HEK293T (cell line): ENCODE measurements at regions not wholly inside any gene's neighbourhood (a gene's known extent, or its start where the extent isn't known, plus 50 kb on each side); places are given as distances from the start of the nearest gene placed in this dataset.

Experiments
- CTCF ChIA-PET: fragments of 350-600 bp; formaldehyde crosslinking; extraction: SDS; loops from one replicate; lab custom pipeline; 2021; ENCODE audit warnings: antibody characterized with exemption, inconsistent platforms; lab: Yijun Ruan, JAX
- POLR2A ChIA-PET: fragments of 350-600 bp; formaldehyde crosslinking; extraction: SDS; loops from one replicate; lab custom pipeline; 2020; ENCODE audit warnings: antibody characterized with exemption, inconsistent platforms; lab: Yijun Ruan, JAX
- DNase-seq: peaks from one replicate; pipeline ENCODE4 v3.0.0; 2012; ENCODE audit warnings: mixed read lengths; ENCODE audit errors: extremely low spot score
- ARNT ChIP-seq: fragments of 450-650 bp; IDR thresholded peaks from 2 replicates; pipeline ENCODE4 v1.6.1; 2017; ENCODE audit warnings: mild to moderate bottlenecking
- BHLHE40 ChIP-seq: fragments of 450-650 bp; IDR thresholded peaks from 2 replicates; pipeline ENCODE4 v1.6.1; 2016; ENCODE audit warnings: mild to moderate bottlenecking, moderate library complexity, borderline replicate concordance
- CTBP1 ChIP-seq: fragments of 450-650 bp; IDR thresholded peaks from 2 replicates; pipeline ENCODE4 v1.6.1; 2016; ENCODE audit warnings: borderline replicate concordance
- ELF4 ChIP-seq: fragments of 450-650 bp; IDR thresholded peaks from 2 replicates; pipeline ENCODE4 v1.6.1; 2017; ENCODE audit warnings: antibody characterized with exemption
- FOXA1 ChIP-seq: fragments of 450-650 bp; IDR thresholded peaks from 2 replicates; pipeline ENCODE4 v1.6.1; 2016; ENCODE audit warnings: mild to moderate bottlenecking
- FOXK2 ChIP-seq: fragments of 450-650 bp; IDR thresholded peaks from 2 replicates; pipeline ENCODE4 v1.6.1; 2016; ENCODE audit warnings: mild to moderate bottlenecking
- FOXM1 ChIP-seq: fragments of 450-650 bp; IDR thresholded peaks from 2 replicates; pipeline ENCODE4 v1.6.1; 2017; ENCODE audit warnings: mild to moderate bottlenecking, borderline replicate concordance
- HDGF ChIP-seq: fragments of 450-650 bp; IDR thresholded peaks from 2 replicates; pipeline ENCODE4 v1.6.1; 2017; ENCODE audit warnings: antibody characterized with exemption, borderline replicate concordance
- L3MBTL2 ChIP-seq: fragments of 450-650 bp; conservative IDR thresholded peaks from 2 replicates; pipeline ENCODE4 v1.6.1; 2016; ENCODE audit warnings: mild to moderate bottlenecking
- LEF1 ChIP-seq: fragments of 450-650 bp; IDR thresholded peaks from 2 replicates; pipeline ENCODE4 v1.6.1; 2017; ENCODE audit warnings: mild to moderate bottlenecking, borderline replicate concordance
- NFRKB ChIP-seq: fragments of 450-650 bp; IDR thresholded peaks from 2 replicates; pipeline ENCODE4 v1.6.1; 2016; ENCODE audit warnings: mild to moderate bottlenecking, moderate library complexity
- SP1 ChIP-seq: fragments of 450-650 bp; IDR thresholded peaks from 2 replicates; pipeline ENCODE4 v1.6.1; 2017
- SUZ12 ChIP-seq: fragments of 450-650 bp; IDR thresholded peaks from 2 replicates; pipeline ENCODE4 v1.6.1; 2016; ENCODE audit warnings: mild to moderate bottlenecking
- TARDBP ChIP-seq: fragments of 450-650 bp; IDR thresholded peaks from 2 replicates; pipeline ENCODE4 v1.6.1; 2016
- ZNF384 ChIP-seq: fragments of 450-650 bp; IDR thresholded peaks from 2 replicates; pipeline ENCODE4 v1.6.1; 2016
- TF ChIP-seq, protein P1 (sequence below): fragments of 450-650 bp; IDR thresholded peaks from 2 replicates; pipeline ENCODE4 v1.6.1; 2016

DNA sequence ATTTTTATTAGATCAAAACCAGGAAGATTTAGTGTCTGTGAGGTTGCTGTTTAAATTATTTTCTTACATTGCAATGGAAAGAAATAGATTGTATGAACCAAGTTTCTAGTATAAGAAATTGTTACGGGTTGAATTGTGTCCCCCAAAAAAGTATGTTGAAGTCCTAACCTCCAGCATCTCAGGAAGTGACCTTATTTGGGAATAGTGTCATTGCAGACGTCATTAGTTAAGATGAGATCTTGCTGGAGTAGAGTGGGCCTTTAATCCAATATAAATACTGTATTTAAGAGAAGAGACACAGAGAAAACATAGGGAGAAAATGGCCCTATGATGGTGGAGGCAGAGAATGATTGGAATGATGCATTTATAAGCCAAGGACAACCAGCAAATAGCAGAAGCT is 188.7 kb upstream of the SAMSN1 start:
- POLR2A ChIA-PET = no interaction called here
- TF ChIP-seq L3MBTL2 (no peak), HDGF (no peak), FOXM1 (no peak), SUZ12 (no peak), BHLHE40 (no peak), FOXA1 (no peak), TARDBP (no peak), SP1 (no peak), ELF4 (no peak), LEF1 (no peak), FOXK2 (no peak), ZNF384 (no peak), NFRKB (no peak), ARNT (no peak)
- TF ChIP-seq, protein P1, sequence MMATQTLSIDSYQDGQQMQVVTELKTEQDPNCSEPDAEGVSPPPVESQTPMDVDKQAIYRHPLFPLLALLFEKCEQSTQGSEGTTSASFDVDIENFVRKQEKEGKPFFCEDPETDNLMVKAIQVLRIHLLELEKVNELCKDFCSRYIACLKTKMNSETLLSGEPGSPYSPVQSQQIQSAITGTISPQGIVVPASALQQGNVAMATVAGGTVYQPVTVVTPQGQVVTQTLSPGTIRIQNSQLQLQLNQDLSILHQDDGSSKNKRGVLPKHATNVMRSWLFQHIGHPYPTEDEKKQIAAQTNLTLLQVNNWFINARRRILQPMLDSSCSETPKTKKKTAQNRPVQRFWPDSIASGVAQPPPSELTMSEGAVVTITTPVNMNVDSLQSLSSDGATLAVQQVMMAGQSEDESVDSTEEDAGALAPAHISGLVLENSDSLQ = no peak
- CTCF ChIA-PET = interaction anchor here (0.5 kb wide), 1 partner anchor 405 kb away, joined by 4 read pairs; no protein-coding TSS in a partner anchor
- no peak for DNase-seq

DNA sequence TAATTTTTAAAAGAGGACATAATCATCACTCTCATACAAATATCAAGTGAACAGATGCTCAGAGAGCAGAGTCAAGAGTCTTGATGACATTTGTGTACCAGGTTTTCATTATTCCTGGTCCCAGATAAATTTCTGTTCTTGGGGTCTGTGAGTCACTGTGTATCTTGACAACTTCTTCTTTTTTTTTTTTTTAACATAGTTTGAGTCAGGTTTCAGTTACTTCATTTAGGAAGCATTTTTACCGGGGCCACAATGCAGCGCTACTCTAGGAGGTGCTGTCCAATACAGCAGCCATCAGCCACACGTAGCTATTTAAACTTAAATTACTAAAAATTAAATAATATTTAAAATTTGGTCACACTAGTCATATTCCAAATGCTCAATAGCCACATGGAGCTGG is 188.1 kb upstream of the SAMSN1 start:
- ChIA-PET CTCF (no interaction called here), POLR2A (no interaction called here)
- no peak for TF ChIP-seq ELF4
- no peak for TF ChIP-seq ZNF384
- no peak for TF ChIP-seq ARNT
- TF ChIP-seq HDGF = no peak
- TF ChIP-seq L3MBTL2 = no peak
- no peak for TF ChIP-seq BHLHE40
- no peak for TF ChIP-seq SP1
- no peak for TF ChIP-seq LEF1
- TF ChIP-seq, protein P1 = no peak
- TF ChIP-seq FOXA1 = no peak
- no peak for TF ChIP-seq FOXK2
- no peak for TF ChIP-seq SUZ12
- no peak for DNase-seq

DNA sequence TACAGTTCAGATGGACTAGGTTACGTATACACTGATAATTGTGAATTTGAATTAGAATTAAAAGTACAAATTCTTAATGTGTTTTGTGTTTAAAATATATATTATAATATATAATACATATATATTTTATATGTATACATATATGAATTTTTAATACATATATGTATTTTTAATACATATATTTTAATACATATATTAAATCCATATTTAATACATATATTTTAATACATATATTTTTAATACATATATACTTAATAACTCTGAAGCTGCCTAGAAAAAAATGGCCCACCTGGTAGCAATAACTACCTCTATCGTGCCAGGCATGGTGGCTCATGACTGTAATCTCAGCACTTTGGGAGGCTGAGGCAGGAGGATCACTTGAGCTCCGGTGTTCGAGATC is 179.1 kb upstream of the SAMSN1 start:
- no peak for DNase-seq
- ChIA-PET CTCF (no interaction called here), POLR2A (no interaction called here)
- TF ChIP-seq TARDBP = no peak
- no peak for TF ChIP-seq NFRKB
- no peak for TF ChIP-seq L3MBTL2
- TF ChIP-seq LEF1 = no peak
- TF ChIP-seq FOXA1 = no peak
- no peak for TF ChIP-seq CTBP1
- TF ChIP-seq BHLHE40 = no peak
- no peak for TF ChIP-seq FOXM1
- TF ChIP-seq ELF4 = no peak

DNA sequence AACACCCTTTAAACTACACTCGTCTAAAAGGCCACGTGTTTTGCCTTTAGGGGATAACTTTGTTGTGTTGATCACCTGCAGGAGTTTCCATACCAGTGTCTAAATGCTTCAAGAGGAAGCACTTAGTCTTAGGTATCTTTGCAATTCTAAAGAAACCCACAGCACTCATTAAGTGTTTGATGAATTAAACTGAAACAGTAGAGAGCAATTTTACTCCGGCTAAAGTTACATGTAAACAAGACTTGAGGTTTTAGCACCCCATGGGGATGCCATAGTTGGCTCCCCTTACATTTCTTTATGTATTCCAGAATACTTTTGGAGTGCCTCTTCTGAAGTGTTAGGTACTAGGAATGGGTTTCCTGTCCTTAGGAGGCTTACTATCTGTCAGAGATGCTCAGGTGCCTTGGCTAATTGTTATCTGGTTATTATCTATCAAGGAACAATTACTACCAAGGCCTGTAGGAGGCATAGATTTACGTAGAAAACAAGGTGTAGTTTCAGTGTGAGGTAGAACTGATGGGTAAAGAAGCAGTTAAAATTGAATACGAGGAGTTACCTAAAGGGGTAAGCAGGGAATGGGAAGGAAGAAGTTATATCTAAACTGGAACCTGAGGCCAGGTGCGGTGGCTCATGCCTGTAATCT is 176.8 kb upstream of the SAMSN1 start:
- DNase-seq = no peak
- no peak for TF ChIP-seq ZNF384
- TF ChIP-seq HDGF = no peak
- TF ChIP-seq, protein P1 = no peak
- no peak for TF ChIP-seq SUZ12
- TF ChIP-seq FOXA1 = no peak
- no peak for TF ChIP-seq ELF4
- TF ChIP-seq L3MBTL2 = no peak
- TF ChIP-seq TARDBP = no peak
- no peak for TF ChIP-seq FOXM1
- TF ChIP-seq BHLHE40 = no peak
- no peak for TF ChIP-seq FOXK2
- ChIA-PET CTCF (no interaction called here), POLR2A (no interaction called here)

DNA sequence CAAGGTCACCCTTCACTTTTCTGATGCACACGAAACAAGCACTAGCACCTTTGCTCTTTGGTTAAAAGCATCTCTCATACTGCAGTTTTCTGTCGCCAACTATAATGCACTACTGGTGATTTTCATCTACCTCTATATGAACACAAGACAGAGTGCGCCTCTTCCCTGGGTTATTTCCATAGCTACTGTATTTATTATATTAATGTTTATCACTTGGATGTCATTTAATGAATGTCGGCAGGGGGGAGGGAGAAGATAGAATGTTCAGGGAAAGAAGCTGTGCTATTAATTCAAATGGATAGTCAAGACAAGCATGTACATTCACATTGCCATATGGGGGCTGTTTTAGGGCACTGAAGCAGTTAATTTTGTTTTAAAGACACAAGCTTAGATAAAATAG is 174.1 kb upstream of the SAMSN1 start:
- TF ChIP-seq SP1 (no peak), L3MBTL2 (no peak), ELF4 (no peak), FOXA1 (no peak), BHLHE40 (no peak), ARNT (no peak), ZNF384 (no peak)
- TF ChIP-seq, protein P1 = no peak
- CTCF ChIA-PET = no interaction called here
- POLR2A ChIA-PET = no interaction called here
- DNase-seq = no peak

DNA sequence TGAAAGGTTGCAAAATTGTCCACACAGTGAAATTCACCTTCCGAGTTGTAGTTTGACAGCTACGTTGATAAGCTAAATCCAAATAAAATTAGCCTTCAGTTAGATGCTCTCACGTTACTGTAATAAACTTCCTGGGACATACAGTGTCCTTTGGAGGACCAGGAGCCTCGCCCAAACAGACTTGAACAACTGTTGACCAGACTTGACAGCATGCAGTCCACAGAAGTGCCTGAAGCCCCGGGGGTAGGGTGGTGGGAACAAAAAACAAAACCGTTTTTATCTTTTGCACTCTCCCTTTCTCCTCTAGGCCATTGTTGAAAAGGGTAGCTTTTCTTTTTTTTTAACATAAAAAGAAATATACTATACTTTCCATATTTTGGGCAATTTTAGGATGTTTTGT is 172.8 kb upstream of the SAMSN1 start:
- CTCF ChIA-PET = no interaction called here
- DNase-seq = no peak
- no peak for TF ChIP-seq ELF4
- no peak for TF ChIP-seq LEF1
- TF ChIP-seq TARDBP = no peak
- TF ChIP-seq ZNF384 = no peak
- no peak for TF ChIP-seq SP1
- no peak for TF ChIP-seq FOXK2
- no peak for TF ChIP-seq SUZ12
- TF ChIP-seq, protein P1 = no peak
- TF ChIP-seq BHLHE40 = no peak
- TF ChIP-seq FOXM1 = no peak
- TF ChIP-seq CTBP1 = no peak
- POLR2A ChIA-PET = no interaction called here
